ENCODE measurements at regions not wholly inside any gene's neighbourhood (a gene's known extent, or its start where the extent isn't known, plus 50 kb on each side); places are given as distances from the start of the nearest gene placed in this dataset.

- no peak overlapping the region for H3K27ac ChIP-seq (ENCODE audit: low read length)
- H3K4me3 ChIP-seq (ENCODE audit: low read length), result no peak overlapping the region
- no peaks in the 10 kb centered on the region for H3K9me3 ChIP-seq (ENCODE audit: control insufficient read depth, low read depth, low read length)
These were observed 1075.0 kb downstream of the DIAPH3 start for GRCh38 chr13:59088716-59089115.

GRCh38 chr13:59094181-59094580, 1069.5 kb downstream of the DIAPH3 start:
- H3K9ac ChIP-seq (ENCODE audit: low read length), result no peak overlapping the region
- H3K9me3 ChIP-seq (ENCODE audit: control insufficient read depth, low read depth, low read length), result no peaks in the 10 kb centered on the region
- no peak overlapping the region for H3K27ac ChIP-seq (ENCODE audit: low read length)
- H3K4me1 ChIP-seq (ENCODE audit: control insufficient read depth, low read depth, low read length), result no peaks in the 10 kb centered on the region
- no peaks in the 10 kb centered on the region for H3K27me3 ChIP-seq (ENCODE audit: control insufficient read depth, insufficient read depth, low read length)
- H3K36me3 ChIP-seq (ENCODE audit: control insufficient read depth, low read depth, low read length), result no peaks in the 10 kb centered on the region
- no peak overlapping the region for H3K4me3 ChIP-seq (ENCODE audit: low read length)

More at GRCh38 chr13:59088716-59089115, 1075.0 kb downstream of the DIAPH3 start:
- Histone ChIP-seq H3K27me3 (ENCODE audit: control insufficient read depth, insufficient read depth, low read length) (no peaks in the 10 kb centered on the region), H3K36me3 (ENCODE audit: control insufficient read depth, low read depth, low read length) (no peaks in the 10 kb centered on the region), H3K4me1 (ENCODE audit: control insufficient read depth, low read depth, low read length) (no peaks in the 10 kb centered on the region), H3K9ac (ENCODE audit: low read length) (no peak overlapping the region)

GRCh38 chr13:59099182-59099974, 1064.3 kb downstream of the DIAPH3 start:
- H3K4me1 ChIP-seq (ENCODE audit: control insufficient read depth, low read depth, low read length), result peaks cover 7% of the 10 kb centered on the region
- H3K4me3 ChIP-seq (ENCODE audit: low read length), result no peak overlapping the region
- no peak overlapping the region for H3K27ac ChIP-seq (ENCODE audit: low read length)
- H3K27me3 ChIP-seq (ENCODE audit: control insufficient read depth, insufficient read depth, low read length), result no peaks in the 10 kb centered on the region
- no peak overlapping the region for H3K9ac ChIP-seq (ENCODE audit: low read length)
- H3K36me3 ChIP-seq (ENCODE audit: control insufficient read depth, low read depth, low read length), result no peaks in the 10 kb centered on the region
- H3K9me3 ChIP-seq (ENCODE audit: control insufficient read depth, low read depth, low read length), result no peaks in the 10 kb centered on the region

GRCh38 chr13:59103004-59103768, 1060.5 kb downstream of the DIAPH3 start:
- Histone ChIP-seq H3K27me3 (ENCODE audit: control insufficient read depth, insufficient read depth, low read length) (no peaks in the 10 kb centered on the region), H3K4me3 (ENCODE audit: low read length) (no peak overlapping the region), H3K36me3 (ENCODE audit: control insufficient read depth, low read depth, low read length) (no peaks in the 10 kb centered on the region), H3K4me1 (ENCODE audit: control insufficient read depth, low read depth, low read length) (peaks cover 7% of the 10 kb centered on the region), H3K9ac (ENCODE audit: low read length) (no peak overlapping the region), H3K9me3 (ENCODE audit: control insufficient read depth, low read depth, low read length) (no peaks in the 10 kb centered on the region), H3K27ac (ENCODE audit: low read length) (no peak overlapping the region)

GRCh38 chr13:59111751-59112171, 1052.0 kb downstream of the DIAPH3 start:
- no peaks in the 10 kb centered on the region for H3K36me3 ChIP-seq (ENCODE audit: control insufficient read depth, low read depth, low read length)
- no peak overlapping the region for H3K27ac ChIP-seq (ENCODE audit: low read length)
- no peak overlapping the region for H3K4me3 ChIP-seq (ENCODE audit: low read length)
- peaks cover 7% of the 10 kb centered on the region for H3K4me1 ChIP-seq (ENCODE audit: control insufficient read depth, low read depth, low read length)
- no peak overlapping the region for H3K9ac ChIP-seq (ENCODE audit: low read length)
- no peaks in the 10 kb centered on the region for H3K27me3 ChIP-seq (ENCODE audit: control insufficient read depth, insufficient read depth, low read length)
- no peaks in the 10 kb centered on the region for H3K9me3 ChIP-seq (ENCODE audit: control insufficient read depth, low read depth, low read length)

- H3K4me3 ChIP-seq (ENCODE audit: low read length), result no peak overlapping the region
- peaks cover 7% of the 10 kb centered on the region for H3K4me1 ChIP-seq (ENCODE audit: control insufficient read depth, low read depth, low read length)
These were observed 1051.5 kb downstream of the DIAPH3 start for GRCh38 chr13:59112221-59112718.

GRCh38 chr13:59119475-59119874, 1044.3 kb downstream of the DIAPH3 start:
- Histone ChIP-seq H3K4me3 (ENCODE audit: low read length) (no peak overlapping the region), H3K27ac (ENCODE audit: low read length) (no peak overlapping the region), H3K27me3 (ENCODE audit: control insufficient read depth, insufficient read depth, low read length) (no peaks in the 10 kb centered on the region), H3K9me3 (ENCODE audit: control insufficient read depth, low read depth, low read length) (no peaks in the 10 kb centered on the region), H3K9ac (ENCODE audit: low read length) (no peak overlapping the region), H3K4me1 (ENCODE audit: control insufficient read depth, low read depth, low read length) (no peaks in the 10 kb centered on the region), H3K36me3 (ENCODE audit: control insufficient read depth, low read depth, low read length) (no peaks in the 10 kb centered on the region)

More at GRCh38 chr13:59112221-59112718, 1051.5 kb downstream of the DIAPH3 start:
- Histone ChIP-seq H3K36me3 (ENCODE audit: control insufficient read depth, low read depth, low read length) (no peaks in the 10 kb centered on the region), H3K27ac (ENCODE audit: low read length) (no peak overlapping the region), H3K9me3 (ENCODE audit: control insufficient read depth, low read depth, low read length) (no peaks in the 10 kb centered on the region), H3K9ac (ENCODE audit: low read length) (no peak overlapping the region), H3K27me3 (ENCODE audit: control insufficient read depth, insufficient read depth, low read length) (no peaks in the 10 kb centered on the region)

- Histone ChIP-seq H3K27me3 (ENCODE audit: control insufficient read depth, insufficient read depth, low read length) (no peaks in the 10 kb centered on the region), H3K36me3 (ENCODE audit: control insufficient read depth, low read depth, low read length) (no peaks in the 10 kb centered on the region), H3K4me1 (ENCODE audit: control insufficient read depth, low read depth, low read length) (no peaks in the 10 kb centered on the region), H3K27ac (ENCODE audit: low read length) (no peak overlapping the region), H3K4me3 (ENCODE audit: low read length) (no peak overlapping the region), H3K9ac (ENCODE audit: low read length) (no peak overlapping the region), H3K9me3 (ENCODE audit: control insufficient read depth, low read depth, low read length) (no peaks in the 10 kb centered on the region)
These were observed 1043.4 kb downstream of the DIAPH3 start for GRCh38 chr13:59120297-59120843.

GRCh38 chr13:59121507-59121906, 1042.2 kb downstream of the DIAPH3 start:
- Histone ChIP-seq H3K9ac (ENCODE audit: low read length) (no peak overlapping the region), H3K36me3 (ENCODE audit: control insufficient read depth, low read depth, low read length) (no peaks in the 10 kb centered on the region), H3K27me3 (ENCODE audit: control insufficient read depth, insufficient read depth, low read length) (no peaks in the 10 kb centered on the region), H3K27ac (ENCODE audit: low read length) (no peak overlapping the region), H3K4me1 (ENCODE audit: control insufficient read depth, low read depth, low read length) (no peaks in the 10 kb centered on the region), H3K9me3 (ENCODE audit: control insufficient read depth, low read depth, low read length) (no peaks in the 10 kb centered on the region), H3K4me3 (ENCODE audit: low read length) (no peak overlapping the region)

- H3K9me3 ChIP-seq (ENCODE audit: control insufficient read depth, low read depth, low read length), result no peaks in the 10 kb centered on the region
These were observed 1037.3 kb downstream of the DIAPH3 start for GRCh38 chr13:59126474-59126873.

GRCh38 chr13:59133903-59134302, 1029.8 kb downstream of the DIAPH3 start:
- Histone ChIP-seq H3K27ac (ENCODE audit: low read length) (no peak overlapping the region), H3K9me3 (ENCODE audit: control insufficient read depth, low read depth, low read length) (no peaks in the 10 kb centered on the region), H3K4me3 (ENCODE audit: low read length) (no peak overlapping the region), H3K4me1 (ENCODE audit: control insufficient read depth, low read depth, low read length) (no peaks in the 10 kb centered on the region), H3K9ac (ENCODE audit: low read length) (no peak overlapping the region), H3K27me3 (ENCODE audit: control insufficient read depth, insufficient read depth, low read length) (no peaks in the 10 kb centered on the region), H3K36me3 (ENCODE audit: control insufficient read depth, low read depth, low read length) (no peaks in the 10 kb centered on the region)

More at GRCh38 chr13:59126474-59126873, 1037.3 kb downstream of the DIAPH3 start:
- H3K36me3 ChIP-seq (ENCODE audit: control insufficient read depth, low read depth, low read length), result no peaks in the 10 kb centered on the region
- H3K4me1 ChIP-seq (ENCODE audit: control insufficient read depth, low read depth, low read length), result no peaks in the 10 kb centered on the region
- no peaks in the 10 kb centered on the region for H3K27me3 ChIP-seq (ENCODE audit: control insufficient read depth, insufficient read depth, low read length)
- no peak overlapping the region for H3K4me3 ChIP-seq (ENCODE audit: low read length)
- H3K9ac ChIP-seq (ENCODE audit: low read length), result no peak overlapping the region
- no peak overlapping the region for H3K27ac ChIP-seq (ENCODE audit: low read length)

Data from iPS-18a (cell line).